NCI-H2171 treated with DMSO at 0.1 percent for 48 hours (cell line): ENCODE measurements at regions not wholly inside any gene's neighbourhood (a gene's known extent, or its start where the extent isn't known, plus 50 kb on each side); places are given as distances from the start of the nearest gene placed in this dataset.
A peak's percentile ranks its signal among the peaks of the same experiment; 100 is the strongest.
"Not testable (repeated sequence)": the region's sequence is repeated elsewhere in the genome, so short reads cannot be mapped to it uniquely, and the experiment has no call there.

ENCODE experiments used
- DNase-seq: peaks from one replicate; lab custom pipeline; 2025; lab: John Stamatoyannopoulos, UW

DNA sequence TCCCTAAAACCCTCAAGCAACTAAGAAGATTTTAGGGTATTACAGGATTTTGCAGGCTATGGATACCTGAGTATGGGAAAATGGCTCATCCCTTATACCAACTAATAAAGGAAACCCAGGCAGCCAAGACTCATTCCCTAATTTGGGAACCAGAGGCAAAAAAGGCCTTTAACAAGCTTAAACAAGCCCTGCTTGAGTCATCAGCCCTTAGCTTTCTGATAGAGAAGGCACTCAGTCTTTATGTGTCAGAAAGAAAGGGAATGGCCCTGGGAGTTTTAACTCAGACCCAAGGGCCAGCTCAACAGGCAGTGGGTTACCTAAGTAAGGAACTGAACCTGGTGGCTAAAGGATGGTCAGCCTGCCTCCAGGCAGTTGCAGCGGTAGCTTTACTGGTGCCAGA is 96.9 kb upstream of the RMP24 start:
- DNase-seq: no peak

- peak; percentile 59 for DNase-seq
Measured at GRCh38 chr18:35876243-35876642, 96.2 kb upstream of the RMP24 start.

DNA sequence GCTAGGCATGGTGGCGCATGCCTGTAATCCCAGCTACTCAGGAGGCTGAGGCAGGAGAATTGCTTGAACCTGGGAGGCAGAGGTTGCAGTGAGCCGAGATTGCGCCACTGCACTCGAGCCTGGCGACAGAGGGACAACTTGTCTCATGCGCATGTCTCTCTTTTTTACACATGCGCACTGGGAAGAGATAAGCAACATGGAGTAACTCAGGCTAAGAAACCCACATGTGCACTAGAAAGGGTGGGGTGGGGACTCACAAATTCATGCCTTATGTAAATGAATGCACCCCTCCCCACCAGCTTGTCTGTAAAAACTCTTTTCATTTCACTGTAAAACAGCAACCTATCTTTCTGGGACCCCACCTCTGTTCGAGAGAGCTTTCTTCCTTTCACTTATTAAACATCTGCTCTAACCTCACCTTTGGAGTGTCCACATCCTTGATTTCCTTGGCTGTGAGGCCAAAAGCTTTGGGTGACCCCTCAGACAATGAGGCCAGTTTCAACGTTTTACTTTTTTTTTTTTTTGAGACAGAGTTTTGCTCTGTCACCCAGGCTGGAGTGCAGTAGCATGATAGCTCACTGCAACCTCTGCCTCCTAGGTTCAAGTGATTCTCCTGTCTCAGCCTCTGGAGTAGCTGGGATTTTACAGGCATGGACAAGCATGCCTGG is 91.6 kb upstream of the RMP24 start:
- DNase-seq: no peak

DNA sequence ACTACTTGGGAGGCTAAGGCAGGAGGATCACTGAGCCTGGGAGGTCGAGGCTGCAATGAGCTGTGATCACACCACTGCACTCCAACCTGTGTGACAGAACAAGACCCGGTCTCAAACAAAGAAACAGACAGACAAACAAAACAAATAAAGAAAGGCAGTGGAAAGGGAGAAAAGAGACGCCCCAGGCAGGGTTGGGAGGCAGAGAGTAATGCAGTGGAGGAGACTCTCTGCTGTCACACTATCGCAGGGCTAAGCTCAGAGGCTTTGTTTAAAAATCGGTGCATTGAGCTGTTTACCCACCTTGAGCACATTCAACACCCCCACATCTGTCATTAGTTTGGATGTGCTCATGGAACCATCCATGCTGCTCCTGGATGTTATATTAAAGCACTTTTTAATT is 84.2 kb upstream of the RMP24 start:
- no peak for DNase-seq

DNA sequence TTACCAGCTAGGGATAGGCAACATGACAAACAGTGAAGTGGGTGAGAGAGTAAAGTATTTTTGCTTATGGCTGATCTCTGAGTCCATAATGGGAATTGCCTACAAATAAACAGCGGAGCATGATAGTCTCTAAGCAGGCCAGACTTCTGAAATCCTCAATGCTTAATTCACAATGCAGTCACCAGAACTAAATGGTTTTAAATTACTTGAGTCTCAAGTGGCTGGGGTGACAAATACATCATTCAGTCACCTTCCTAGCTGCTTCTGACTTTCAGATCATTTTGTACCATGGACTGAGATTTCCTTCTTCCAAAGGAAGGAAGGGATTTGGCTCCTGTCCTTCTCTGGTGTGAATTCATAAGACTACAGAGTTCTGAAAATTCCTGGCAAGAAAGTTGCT is 82.8 kb upstream of the RMP24 start:
- DNase-seq: no peak

- no peak for DNase-seq
Measured at GRCh38 chr18:35890323-35890722, 82.2 kb upstream of the RMP24 start.

DNA sequence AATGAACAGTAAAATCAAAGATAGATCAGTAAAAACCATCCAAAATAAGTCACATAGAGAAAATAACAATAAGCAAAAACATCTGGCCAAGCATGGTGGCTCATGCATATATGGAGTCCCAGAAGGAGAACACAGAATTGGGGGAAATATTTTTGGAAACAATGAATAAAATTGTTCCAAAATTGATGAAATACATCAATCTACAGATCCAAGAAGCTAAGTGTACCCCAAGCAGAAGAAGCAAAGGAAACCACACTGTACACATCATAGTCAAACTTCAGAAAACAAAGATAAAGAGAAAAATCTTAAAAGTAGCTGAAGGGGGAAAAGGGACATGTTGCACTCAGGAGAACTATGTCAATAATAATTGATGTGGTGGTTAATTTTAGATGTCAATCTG is 80.4 kb upstream of the RMP24 start:
- no peak for DNase-seq

DNA sequence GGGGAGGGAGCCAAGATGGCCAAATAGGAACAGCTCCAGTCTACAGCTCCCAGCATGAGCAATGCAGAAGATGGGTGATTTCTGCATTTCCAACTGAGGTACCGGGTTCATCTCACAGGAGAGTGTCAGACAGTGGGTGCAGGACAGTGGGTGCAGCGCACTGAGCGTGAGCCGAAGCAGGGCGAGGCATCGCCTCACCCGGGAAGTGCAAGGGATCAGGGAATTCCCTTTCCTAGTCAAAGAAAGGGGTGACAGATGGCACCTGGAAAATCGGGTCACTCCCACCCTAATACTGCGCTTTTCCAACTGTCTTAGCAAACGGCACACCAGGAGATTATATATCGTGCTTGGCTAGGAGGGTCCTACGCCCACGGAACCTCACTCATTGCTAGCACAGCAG is 75.0 kb upstream of the RMP24 start:
- DNase-seq: not testable (repeated sequence)

- DNase-seq: no peak
Measured at GRCh38 chr18:35904389-35905037, 68.0 kb upstream of the RMP24 start.

DNA sequence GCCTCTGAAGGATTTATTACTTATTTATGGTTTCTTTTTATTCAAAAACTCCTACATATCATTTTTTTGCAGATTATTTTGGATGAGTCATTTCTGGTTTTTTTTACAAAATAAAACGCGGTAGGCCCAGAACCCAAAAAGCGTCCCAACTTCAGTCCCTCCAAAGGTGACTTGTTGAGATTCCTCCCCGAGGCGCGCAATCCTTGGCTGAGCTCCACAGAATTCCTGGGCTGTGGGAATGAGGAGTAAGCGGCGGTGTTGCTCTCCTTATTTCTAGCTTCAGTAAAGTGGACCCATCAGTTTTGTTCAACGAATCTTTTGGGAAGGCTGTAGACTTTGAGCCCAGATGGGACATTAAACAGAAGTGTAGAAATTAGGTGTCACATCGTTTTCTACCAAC is 67.0 kb upstream of the RMP24 start:
- DNase-seq: no peak

DNA sequence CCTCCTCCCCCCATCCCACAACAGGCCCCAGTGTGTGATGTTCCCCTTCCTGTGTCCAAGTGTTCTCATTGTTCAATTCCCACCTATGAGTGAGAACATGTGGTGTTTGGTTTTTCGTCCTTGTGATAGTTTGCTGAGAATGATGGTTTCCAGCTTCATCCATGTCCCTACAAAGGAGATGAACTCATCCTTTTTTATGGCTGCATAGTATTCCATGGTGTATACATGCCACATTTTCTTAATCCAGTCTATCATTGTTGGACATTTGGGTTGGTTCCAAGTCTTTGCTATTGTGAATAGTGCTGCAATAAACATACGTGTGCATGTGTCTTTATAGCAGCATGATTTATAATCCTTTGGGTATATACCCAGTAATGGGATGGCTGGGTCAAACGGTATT is 66.2 kb upstream of the RMP24 start:
- not testable (repeated sequence) for DNase-seq

DNA sequence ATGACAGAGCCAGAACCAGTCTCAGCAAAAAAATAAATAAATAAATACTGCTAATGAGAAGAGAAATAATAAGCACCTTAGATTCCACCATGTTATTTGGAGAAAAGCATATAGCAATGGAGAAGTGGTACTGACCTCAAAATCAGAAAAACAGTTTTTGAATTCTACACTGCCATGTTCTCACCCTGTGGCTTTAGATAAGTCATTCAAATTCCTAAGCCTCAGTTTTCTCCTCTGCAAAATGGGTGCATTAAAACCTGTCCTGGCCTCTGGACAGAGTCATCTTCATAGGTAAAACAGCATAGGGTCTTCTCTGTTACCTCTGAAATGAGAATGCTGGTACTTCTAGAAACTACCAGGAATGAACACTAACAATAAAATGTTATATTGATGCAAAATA is 62.2 kb upstream of the RMP24 start:
- no peak for DNase-seq

GRCh38 chr18:35912332-35912731 is 60.1 kb upstream of the RMP24 start:
- DNase-seq: no peak

GRCh38 chr18:35915056-35915455 is 57.4 kb upstream of the RMP24 start:
- no peak for DNase-seq

GRCh38 chr18:35917043-35917442 is 55.4 kb upstream of the RMP24 start:
- no peak for DNase-seq

DNA sequence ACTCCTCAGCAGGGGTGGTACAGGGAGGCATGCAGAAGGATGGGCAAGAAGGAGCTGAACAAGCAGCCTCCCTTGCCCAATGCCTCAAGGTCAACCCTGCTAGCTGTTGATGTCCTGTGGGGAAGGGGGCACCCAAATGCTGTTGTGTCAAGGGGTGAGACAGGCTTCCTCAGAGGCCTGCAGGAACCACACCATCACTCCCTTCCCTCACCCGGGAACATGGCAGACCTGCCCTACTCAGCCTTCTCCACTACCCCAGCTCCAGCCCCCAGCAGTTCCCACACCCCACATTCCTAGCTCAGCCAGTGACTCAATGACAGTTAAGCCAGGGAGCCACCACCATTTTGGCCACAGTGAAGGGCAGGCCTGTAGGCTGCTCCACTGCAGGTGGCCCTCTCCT is 53.9 kb upstream of the RMP24 start:
- DNase-seq: no peak

GRCh38 chr18:35919179-35919578 is 53.3 kb upstream of the RMP24 start:
- no peak for DNase-seq

DNA sequence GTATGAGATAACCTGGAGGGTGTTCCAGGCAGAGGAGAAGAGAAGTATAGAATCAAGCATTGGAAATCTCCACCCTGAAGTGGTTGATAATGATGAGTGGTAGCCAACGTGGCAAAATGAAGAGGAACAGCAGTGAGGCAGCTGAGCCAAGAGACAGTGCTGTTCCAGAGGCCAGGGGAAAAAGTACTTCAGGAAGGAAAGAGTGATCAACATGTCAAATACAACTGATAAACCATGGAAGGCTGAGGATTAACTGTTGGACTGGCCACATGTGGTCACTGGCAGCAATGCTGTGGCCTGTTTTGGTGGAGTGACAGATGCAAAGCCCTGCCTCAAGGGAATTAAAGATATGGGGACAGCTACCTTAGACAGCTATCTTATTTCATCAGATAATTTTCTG is 51.9 kb upstream of the RMP24 start:
- DNase-seq: no peak
